ENCODE measurements at regions not wholly inside any gene's neighbourhood (a gene's known extent, or its start where the extent isn't known, plus 50 kb on each side); places are given as distances from the start of the nearest gene placed in this dataset.

DNA sequence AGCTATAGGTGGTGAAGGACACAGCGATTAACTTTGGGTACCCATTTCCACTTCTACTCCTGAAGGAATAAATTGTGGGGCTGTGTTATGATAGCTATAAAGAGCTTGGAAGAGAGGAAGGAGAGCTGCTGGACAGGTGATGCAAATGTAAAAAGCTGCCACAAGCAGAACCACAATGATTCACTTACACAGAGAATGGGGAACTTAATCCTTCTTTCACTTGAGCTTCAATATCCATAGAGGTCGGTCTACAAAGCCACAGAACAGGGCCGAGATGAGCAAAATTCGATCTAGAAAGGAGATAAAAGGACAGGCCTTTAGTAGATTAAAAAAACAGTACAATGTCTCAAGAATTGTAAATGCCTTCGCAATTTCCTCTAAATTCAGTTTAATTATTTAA lies 831.1 kb downstream of the LRFN5 start:
- intact Hi-C loops (cut with micrococcal nuclease), result no loop called here

DNA sequence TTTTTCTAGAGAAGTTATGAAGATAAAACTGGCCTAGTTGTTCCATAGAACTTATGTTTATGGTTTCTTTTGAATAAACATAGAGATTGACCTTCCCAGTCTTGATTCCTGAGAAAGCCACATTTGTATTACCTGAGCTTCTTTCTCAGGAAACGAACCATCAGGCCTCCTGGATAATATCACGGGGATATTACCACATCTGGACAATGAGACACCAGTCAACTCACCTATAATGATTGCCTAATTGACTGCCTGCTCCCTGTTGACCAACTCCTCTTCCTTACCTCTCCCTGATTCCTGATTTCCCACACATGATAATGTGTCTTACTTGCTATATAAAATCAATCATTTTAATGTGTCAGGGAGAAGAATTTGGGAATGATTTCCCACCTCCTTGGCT lies 822.7 kb downstream of the LRFN5 start:
- intact Hi-C loops (cut with micrococcal nuclease), result no loop called here

DNA sequence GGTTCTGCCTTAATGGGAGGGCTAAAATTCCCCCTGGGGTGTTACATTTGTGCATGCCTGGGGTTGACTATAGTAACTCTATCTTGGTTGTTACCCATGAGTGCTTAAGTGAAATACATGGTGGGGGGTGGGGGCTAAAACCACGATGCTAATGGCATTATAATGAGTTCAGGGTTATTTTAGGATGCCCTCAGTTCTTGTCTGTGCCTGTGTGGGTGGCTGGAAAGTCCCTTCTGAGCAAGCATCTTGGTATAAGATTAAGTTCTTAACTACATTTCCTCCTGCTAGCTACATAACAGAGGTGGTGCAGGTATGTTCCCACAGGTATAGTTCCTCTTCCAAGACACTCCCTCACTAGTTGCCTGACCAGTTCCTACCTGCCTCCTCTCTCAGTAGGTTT lies 822.3 kb downstream of the LRFN5 start:
- intact Hi-C loops (cut with micrococcal nuclease), result no loop called here

DNA sequence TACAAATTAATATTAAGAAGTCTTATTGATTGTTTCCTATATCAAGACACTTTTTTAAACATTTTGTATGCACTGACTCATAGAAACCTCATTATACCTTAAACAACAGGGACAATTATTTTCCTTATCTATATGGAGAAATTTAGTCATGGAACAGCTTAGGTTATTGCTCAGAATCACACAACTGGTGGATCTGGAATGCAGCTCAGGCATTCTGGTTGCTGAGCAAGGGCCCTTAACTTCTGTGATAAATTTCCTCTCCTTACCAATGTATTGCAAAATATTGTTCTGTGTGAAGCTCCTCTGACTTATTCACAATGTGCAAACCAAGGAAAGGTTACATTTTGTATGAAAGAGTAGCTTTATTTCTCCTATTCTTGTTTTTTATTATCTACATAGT lies 817.8 kb downstream of the LRFN5 start:
- intact Hi-C loops (cut with micrococcal nuclease), result no loop called here

DNA sequence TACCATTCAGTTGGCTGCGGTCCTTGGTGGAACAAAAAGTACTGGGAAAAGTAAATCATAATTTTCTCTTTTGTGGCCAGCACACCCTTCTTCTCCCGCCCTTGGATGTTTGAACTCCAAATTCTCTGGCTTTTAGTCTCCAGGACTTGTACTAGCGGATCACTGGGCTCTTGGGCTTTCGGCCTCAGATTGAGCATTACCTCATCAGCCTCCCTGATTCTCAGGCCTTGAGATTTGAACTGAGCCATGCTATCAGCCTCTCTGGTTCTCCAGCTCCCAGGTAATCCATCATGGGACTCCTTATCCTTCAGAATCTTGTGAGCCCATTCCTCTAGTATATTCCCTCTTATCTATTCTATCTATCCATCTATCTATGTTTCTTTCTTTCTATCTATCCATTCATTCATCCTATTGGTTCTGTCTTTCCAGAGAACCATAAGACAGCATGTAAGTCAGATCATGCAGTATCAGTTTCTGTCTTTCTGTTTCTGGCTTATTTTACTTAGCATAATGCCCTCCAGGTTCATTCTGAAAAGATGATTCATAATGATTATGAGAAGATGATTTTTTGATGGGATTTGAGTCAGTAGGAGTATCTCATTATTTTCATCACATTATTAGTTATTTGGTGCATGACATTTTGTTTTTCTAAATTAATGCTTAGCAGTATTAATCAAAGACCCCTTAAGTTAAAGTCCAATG lies 814.9 kb downstream of the LRFN5 start:
- intact Hi-C loops (cut with micrococcal nuclease), result no loop called here

DNA sequence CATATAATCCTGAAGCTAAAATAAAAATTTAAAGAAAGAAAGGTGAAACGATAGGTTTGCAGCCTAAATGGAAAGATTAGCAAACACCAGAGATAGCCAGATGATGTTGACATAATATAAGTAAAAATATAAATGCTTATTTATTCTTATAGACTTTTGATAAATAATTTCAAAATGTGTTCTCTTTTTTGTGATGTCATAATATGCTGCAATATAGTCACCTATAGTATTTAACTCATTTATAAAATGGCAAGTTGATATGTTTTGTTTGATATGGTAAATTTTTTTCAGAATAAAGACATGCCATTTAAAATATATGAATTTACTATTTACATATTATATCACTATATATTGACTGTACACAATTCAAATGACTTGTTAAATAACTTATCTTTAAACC lies 813.4 kb downstream of the LRFN5 start:
- intact Hi-C loops (cut with micrococcal nuclease), result no loop called here

DNA sequence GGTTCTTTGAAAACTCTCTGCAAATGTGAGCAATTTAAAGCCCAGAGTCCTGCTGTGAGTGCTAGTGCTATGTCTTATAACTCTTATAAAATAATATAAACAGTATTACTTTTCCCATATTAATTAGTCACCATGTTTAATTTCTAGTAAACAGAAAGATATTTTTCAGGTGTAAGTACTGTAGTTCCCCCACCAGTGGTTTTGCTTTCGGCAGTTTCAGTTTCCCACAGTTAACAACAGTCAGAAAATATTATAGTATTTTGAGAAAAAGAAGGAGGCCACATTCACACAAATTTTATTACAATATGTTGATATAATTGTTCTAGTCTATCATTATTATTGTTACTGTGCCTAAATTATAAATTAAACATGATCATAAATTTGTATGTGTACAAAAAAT lies 800.5 kb downstream of the LRFN5 start:
- intact Hi-C loops (cut with micrococcal nuclease), result no loop called here

DNA sequence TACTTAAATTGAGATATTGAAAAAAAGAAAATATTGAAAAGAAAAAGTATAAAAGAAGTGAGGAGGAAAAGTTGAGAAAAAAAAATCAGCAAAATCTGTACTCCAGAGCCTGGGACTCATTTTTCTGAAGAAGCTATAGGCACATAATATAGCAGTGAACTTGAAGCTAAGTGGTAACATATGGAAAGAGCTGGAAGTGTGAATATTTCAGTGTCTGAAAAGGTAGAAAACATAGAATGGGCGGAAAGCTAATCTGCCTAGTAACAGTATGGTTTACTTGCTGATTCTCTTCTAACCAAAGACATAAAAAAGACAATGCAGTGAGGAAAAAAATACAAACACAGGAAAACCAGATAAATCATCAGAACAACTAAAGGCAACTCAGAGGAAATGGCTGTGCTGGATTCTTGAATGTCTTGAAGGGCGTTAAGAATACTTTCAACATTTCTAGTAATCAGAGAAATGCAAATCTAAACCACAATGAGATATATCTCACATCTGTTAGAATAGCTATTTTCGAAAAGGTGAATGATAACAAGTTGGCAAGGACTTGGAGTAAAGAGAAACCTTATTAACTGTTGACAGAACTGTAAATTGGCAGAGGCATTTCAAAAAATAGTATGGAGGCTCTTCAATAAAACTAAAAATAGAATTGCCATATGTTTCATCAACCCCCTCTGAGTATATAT lies 784.6 kb downstream of the LRFN5 start:
- intact Hi-C loops (cut with micrococcal nuclease), result no loop called here

DNA sequence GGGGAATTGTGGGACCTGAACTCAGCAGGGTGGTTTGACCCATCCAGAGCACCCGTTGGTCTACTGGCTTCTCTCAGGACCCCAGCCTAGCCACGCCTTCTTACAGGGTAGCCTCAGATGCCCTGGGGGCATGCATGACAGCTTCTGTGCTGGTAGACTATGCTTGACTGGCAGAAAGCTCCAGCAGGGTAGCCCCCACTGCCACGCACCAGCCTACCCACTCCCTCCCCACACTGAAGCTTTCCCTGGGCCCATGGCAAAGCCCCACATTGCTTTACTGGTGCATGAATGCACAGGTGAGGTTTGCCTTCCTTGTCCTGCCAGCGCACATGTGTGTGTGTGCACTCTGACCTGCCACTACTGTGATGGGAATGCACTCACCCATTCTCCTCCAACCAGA lies 772.2 kb downstream of the LRFN5 start:
- intact Hi-C loops (cut with micrococcal nuclease), result no loop called here

DNA sequence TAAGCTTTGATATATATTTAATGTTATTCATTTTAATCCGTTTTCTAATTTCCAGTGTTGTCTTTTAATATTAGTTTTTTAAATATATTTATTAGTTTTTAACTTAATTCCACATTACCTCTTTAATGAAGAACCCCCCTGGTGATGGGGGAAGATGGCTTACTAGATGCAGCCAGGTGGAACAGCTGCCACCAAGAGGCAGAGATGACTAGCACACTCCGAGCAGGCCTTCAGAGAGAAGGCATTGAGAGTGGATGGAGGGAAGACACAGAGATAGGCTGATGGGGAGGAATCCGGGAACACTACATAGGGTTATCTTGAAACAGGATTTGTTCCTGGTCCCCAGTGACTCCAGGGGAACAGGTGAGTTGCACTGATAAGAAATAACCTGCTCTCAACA lies 771.6 kb downstream of the LRFN5 start:
- intact Hi-C loops (cut with micrococcal nuclease), result no loop called here

DNA sequence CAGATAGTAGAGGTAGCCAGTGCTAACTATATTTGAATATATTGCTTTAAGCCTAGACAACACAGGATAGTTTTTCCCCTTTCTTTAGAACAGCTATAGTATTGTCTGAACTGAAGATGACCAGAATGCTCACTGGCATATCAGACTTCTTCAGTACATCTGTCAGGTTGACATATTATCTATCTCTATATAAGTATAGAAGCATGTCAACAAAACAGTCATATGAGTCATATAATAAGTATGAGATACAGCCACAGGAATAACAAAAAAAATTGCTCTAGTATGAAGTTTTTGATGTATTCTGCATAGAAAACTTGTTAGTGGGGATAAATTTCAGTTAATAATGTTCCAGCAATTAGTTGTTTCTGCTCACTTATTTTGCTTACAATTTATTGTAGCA lies 767.7 kb downstream of the LRFN5 start:
- intact Hi-C loops (cut with micrococcal nuclease), result no loop called here

DNA sequence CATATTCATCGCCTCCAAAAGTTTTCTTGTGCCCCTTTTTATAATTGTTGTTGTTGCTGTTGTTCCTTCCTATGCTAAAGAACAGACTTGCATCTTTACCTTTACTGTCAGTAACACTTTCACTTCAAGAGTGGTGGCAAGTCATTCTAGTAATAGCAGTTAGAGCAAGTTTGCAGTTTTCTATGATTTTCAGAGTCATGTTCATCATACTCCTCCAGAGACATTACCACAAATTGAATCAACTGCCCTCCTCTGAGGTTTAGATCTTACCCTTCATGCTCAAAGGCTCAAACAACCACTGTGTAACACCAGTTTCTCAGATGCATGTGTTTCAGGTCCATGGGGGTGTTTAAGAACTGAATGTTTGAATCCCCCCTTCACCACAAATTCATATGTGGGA lies 763.4 kb downstream of the LRFN5 start:
- intact Hi-C loops (cut with micrococcal nuclease), result no loop called here

DNA sequence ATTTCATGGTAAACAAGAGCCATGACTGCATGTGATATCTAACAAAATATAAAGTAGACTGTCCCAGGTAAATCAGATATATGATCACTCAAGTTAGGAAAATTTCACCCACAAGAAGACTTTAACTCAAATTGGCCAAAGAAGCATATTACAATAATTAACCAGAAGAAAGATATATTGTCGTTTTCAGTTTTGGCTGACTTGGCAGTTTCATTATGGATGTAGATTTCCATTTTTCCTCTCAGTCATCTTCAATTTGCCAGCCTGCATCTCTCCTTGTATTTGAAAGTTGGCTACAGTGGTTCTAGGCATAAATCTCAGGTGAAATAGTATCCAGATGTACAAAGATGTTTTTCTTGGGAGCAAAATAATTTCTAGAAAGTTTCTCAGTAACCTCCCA lies 761.6 kb downstream of the LRFN5 start:
- intact Hi-C loops (cut with micrococcal nuclease), result no loop called here

DNA sequence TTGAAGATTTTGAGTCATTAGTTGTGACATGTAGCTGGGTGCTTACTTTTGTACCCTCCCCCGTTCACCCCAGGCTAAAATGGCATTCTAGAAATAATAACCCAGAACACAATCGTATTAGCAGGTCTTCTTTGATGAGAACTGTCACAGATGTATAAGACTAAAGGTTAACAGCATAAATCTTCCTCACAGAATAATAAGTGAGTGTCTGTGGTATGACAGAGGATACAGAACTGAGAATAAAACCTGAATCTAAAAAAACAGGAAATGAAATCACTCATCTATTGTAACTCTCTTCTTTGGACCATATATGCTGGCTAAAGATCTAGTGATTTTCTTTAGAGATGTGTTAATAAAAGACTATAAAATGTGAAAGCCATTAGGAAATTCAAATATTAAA lies 746.6 kb downstream of the LRFN5 start:
- intact Hi-C loops (cut with micrococcal nuclease), result no loop called here

DNA sequence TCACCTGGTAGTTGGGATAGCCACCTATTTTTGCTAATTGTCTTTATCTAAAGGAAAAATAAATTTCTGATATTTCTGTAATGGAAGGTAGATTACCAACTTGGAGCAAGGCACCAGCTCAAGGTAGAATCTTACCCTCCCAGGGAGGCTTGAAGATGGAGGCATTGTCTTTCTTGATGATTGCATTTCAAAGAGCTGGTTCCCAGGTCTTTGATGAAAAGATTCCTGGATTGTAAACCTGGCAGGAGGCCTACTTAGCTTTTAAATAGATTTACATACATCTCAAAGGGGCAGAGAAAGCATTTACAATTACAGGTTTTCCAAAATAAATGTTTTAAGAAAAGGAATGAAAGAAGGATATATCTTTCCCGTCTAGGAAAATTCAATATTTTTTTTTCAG lies 729.2 kb downstream of the LRFN5 start:
- intact Hi-C loops (cut with micrococcal nuclease), result no loop called here

DNA sequence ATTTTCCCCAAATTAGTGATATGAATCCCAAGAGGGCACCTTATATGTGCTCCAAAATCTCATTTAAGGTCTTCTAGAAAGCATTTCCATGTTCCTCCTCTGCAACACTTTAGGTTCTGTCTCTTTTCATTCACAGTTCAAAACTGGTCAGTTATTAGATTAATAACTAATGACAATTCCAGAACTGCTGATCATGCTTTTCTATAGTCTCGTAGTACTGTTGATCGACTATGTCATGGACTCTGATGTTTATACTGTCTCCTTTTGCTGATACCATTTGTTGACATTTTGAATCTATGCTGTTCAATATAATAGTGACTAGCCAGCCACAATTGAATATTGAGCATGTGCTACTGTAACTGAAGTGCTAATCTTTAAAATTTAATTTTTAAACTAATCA lies 728.3 kb downstream of the LRFN5 start:
- intact Hi-C loops (cut with micrococcal nuclease), result no loop called here

DNA sequence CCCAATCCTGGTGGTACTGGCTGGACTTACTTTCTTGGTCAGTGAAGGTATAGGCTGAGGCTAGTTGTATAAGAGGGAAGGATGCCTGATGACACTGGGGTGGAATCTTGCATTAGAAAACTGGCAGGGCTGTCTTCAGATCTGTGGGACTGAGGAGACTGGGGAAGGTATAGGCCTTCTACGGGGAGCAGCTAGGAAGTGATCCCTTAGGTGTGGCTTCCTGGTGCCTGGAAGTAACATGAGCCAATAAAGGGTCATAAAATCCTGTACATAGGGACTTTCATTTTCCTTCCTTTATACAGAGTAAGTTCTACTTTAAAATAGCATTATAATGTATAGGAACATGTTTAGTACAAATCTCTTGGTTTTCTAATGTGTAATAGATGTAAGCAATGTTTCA lies 716.8 kb downstream of the LRFN5 start:
- intact Hi-C loops (cut with micrococcal nuclease), result no loop called here

DNA sequence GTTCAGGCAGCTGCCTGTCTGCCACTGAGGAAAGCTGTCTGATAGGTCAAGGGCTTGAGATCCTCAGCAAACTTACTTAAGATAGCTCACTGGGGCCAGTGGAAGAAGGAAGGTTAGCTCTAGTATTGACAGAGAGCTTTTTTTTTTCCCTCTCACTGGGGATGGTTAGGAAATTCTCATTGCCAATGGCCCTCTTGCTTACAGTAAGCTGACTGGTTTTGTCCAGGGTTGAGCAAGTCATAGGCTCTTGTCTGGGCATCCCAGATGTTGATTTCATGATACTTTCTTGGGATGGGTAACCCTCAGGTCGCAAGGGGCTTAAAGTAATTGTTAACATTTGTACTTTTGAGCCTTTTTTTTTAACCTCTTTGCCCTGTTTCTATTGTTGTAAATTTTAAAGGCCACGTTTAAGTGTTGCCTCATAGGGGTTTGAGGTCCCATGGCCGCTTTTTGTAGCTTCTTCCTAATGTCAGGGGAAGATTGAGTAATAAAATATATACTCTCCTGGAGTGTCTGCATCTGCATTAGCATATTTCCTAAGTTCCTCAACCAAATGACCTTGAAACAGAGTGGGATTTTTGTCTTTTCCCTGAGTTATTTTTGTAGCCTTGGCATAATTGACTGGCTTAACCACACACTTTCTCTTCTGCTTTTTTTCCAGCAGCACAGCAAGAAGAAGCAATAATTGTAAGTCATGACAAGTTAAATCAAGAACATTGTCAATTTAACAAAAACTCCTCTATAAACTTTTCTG lies 716.0 kb downstream of the LRFN5 start:
- intact Hi-C loops (cut with micrococcal nuclease), result no loop called here

DNA sequence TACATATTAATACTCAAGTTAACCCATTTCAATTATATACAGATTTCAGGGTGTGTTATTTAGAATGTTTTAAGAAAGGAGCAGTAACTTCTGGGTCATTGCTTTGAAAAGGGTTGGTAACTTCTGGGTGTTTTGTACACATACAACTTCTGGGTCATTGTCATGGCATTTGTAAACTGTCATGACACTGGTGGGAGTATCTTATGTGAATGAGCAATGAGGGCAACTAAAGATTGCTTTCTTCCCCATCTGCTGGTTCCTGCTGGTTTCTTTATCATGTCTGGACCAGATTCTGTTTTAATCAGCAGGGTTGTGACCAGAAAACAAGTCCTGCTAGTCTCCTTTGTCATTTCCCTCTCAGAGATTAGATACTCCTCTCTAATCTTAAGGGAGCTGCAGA lies 713.3 kb downstream of the LRFN5 start:
- intact Hi-C loops (cut with micrococcal nuclease), result no loop called here

DNA sequence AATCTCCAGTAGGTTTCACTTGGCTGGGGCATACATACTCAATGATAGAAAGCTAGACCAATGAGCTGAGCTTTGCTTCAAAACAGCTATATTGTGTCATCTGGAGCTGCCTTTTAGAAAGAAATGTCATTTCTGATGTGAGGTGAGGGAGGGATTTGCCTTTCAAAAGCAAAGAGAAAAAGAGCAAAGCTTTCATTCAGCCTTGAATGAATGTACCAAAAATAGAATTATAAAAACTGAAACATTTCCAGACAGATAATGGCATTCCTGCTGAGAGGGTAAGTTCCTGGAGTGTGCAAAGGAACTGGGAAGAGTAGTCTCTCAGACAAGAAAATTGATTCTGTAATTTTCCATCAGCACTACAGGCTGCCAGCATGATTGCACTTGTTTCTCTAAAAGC lies 710.0 kb downstream of the LRFN5 start:
- intact Hi-C loops (cut with micrococcal nuclease), result no loop called here

DNA sequence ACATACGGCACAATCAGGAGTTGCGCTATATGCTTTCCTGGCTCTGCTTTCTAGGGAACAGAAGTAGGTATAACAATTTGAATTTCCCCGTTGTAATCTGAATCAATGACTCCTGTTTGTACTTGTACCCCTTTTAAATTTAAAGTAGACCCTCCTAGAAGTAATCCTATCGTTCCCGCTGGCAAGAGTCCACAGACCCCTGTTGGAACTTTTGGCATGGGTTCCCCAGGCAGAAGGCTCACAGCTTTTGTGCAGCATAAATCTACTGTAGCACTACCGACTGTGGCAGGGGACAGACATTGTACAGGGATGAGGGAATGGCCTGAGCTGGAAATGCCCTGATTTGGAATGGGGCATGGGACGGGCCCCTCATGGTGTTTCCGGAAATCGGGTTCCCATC lies 705.2 kb downstream of the LRFN5 start:
- intact Hi-C loops (cut with micrococcal nuclease), result no loop called here

DNA sequence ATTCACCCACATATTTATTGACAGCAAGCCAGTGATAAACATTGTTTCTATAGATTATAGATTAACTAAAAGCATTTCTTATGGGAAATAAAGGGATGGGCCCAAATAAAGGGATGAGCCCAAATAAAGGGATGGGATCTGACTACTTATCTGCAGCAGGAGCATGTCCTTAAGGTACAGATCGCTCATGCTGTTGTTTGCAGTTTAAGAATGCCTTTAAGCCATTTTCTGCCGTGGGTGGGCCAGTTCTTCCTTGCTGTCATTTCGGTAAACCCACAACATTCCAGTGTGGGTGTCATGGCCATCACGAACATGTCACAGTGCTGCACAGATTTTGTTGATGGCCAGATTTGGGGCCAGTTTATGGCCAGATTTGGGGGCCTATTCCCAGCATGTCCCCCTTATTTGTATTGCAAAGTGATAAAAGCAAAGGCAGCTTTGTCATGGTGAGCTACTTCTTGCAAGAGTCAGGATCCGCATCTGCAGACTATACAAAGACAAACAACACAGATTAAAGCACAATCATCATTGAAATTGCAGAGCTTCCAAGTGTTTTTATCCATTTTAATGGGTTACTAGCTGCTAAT lies 700.7 kb downstream of the LRFN5 start:
- intact Hi-C loops (cut with micrococcal nuclease), result no loop called here
